Vagina (tissue), 2 donors: ENCODE measurements at regions not wholly inside any gene's neighbourhood (a gene's known extent, or its start where the extent isn't known, plus 50 kb on each side); places are given as distances from the start of the nearest gene placed in this dataset.

ENCODE experiments used
- DNase-seq, 2 donors: peaks; one replicate each; pipeline ENCODE4 v3.0.0-alpha.2; 2017; ENCODE audit errors: extremely low spot score in 2 of 2
- H3K27ac ChIP-seq: fragments of 200-600 bp; sonication (generic); one replicate; pipeline ENCODE4 v1.5.1; 2019
- H3K27me3 ChIP-seq: fragments of 200-600 bp; sonication (generic); one replicate; pipeline ENCODE4 v1.5.1; 2019
- H3K36me3 ChIP-seq, 2 donors: fragments of 200-600 bp; sonication (generic); one replicate each; pipeline ENCODE4 v1.5.1; 2017 to 2019
- H3K4me1 ChIP-seq: fragments of 200-600 bp; sonication (generic); one replicate; pipeline ENCODE4 v1.5.1; 2019
- H3K4me3 ChIP-seq, 2 donors: fragments of 200-600 bp; sonication (generic); 1 replicate in 1 of 2; 2 replicates in 1 of 2; pipeline ENCODE4 v1.5.1; 2016 to 2019
- H3K9me3 ChIP-seq: fragments of 200-600 bp; sonication (generic); one replicate; pipeline ENCODE4 v1.5.1; 2019
- CTCF ChIP-seq, 3 experiments: fragments of 450-650 bp in 2 of 3; fragments of 200-600 bp in 1 of 3; sonication (generic) in 1 of 3; IDR thresholded peaks; one replicate each; pipeline ENCODE4 v1.5.1; 2017 to 2019; ENCODE audit warnings: antibody characterized with exemption in 3 of 3, mild to moderate bottlenecking in 2 of 3, moderate library complexity in 2 of 3
- POLR2A ChIP-seq, 2 donors: fragments of 450-650 bp; IDR thresholded peaks; one replicate each; pipeline ENCODE4 v1.6.1; 2017; ENCODE audit warnings: antibody characterized with exemption in 2 of 2, mild to moderate bottlenecking in 2 of 2, moderate library complexity in 2 of 2
- POLR2AphosphoS5 ChIP-seq, 2 donors: sonication (generic); formaldehyde crosslinking; IDR thresholded peaks; one replicate each; pipeline ENCODE4 v1.9.0; 2017; ENCODE audit warnings: antibody characterized with exemption in 2 of 2, mild to moderate bottlenecking in 2 of 2, low read depth in 1 of 2; ENCODE audit not compliant: insufficient read depth in 1 of 2
- intact Hi-C: fragments of 100-400 bp; cut with DNase I; formaldehyde crosslinking; loops from one replicate; pipeline ENCODE4 v1.15.1; 2023

GRCh38 chr7:29619111-29619510, 55.5 kb downstream of the PRR15 start:
- Histone ChIP-seq H3K36me3 (no peaks in the 10 kb centered on the region), H3K9me3 (no peaks in the 10 kb centered on the region), H3K27ac (no peak overlapping the region), H3K4me3 (no peak overlapping the region), H3K4me1 (no peaks in the 10 kb centered on the region), H3K27me3 (no peaks in the 10 kb centered on the region)
- DNase-seq = no peak
- TF ChIP-seq CTCF (IDR thresholded peaks at IDR 0.05) = no peak
- TF ChIP-seq POLR2A (IDR thresholded peaks at IDR 0.05) = no peak
- TF ChIP-seq POLR2AphosphoS5 (IDR thresholded peaks at IDR 0.05; ENCODE audit: insufficient read depth in 1 of 2, low read depth in 1 of 2) = no peak
- intact Hi-C loops = no loop called here

- intact Hi-C loops = no loop called here
- no peak for TF ChIP-seq POLR2A (IDR thresholded peaks at IDR 0.05)
- no peak for TF ChIP-seq POLR2AphosphoS5 (IDR thresholded peaks at IDR 0.05; ENCODE audit: insufficient read depth in 1 of 2, low read depth in 1 of 2)
- TF ChIP-seq CTCF (IDR thresholded peaks at IDR 0.05) = no peak
- DNase-seq = no peak
Measured at GRCh38 chr7:29619848-29620555, 56.4 kb downstream of the PRR15 start.

GRCh38 chr7:29620556-29620930, 56.9 kb downstream of the PRR15 start:
- H3K4me1 ChIP-seq = no peaks in the 10 kb centered on the region
- no peak overlapping the region for H3K27ac ChIP-seq
- TF ChIP-seq CTCF (IDR thresholded peaks at IDR 0.05) = no peak
- TF ChIP-seq POLR2A (IDR thresholded peaks at IDR 0.05) = no peak
- TF ChIP-seq POLR2AphosphoS5 (IDR thresholded peaks at IDR 0.05; ENCODE audit: insufficient read depth in 1 of 2, low read depth in 1 of 2) = no peak
- DNase-seq = no peak
- no peaks in the 10 kb centered on the region for H3K9me3 ChIP-seq
- intact Hi-C loops = no loop called here
- no peaks in the 10 kb centered on the region for H3K36me3 ChIP-seq
- no peak overlapping the region for H3K4me3 ChIP-seq
- H3K27me3 ChIP-seq = no peaks in the 10 kb centered on the region

More at GRCh38 chr7:29619848-29620555, 56.4 kb downstream of the PRR15 start:
- Histone ChIP-seq H3K27me3 (no peaks in the 10 kb centered on the region), H3K4me1 (no peaks in the 10 kb centered on the region), H3K4me3 (no peak overlapping the region), H3K9me3 (no peaks in the 10 kb centered on the region), H3K27ac (no peak overlapping the region), H3K36me3 (no peaks in the 10 kb centered on the region)

GRCh38 chr7:29622335-29623265, 59.0 kb downstream of the PRR15 start:
- no peak for TF ChIP-seq POLR2A (IDR thresholded peaks at IDR 0.05)
- peak in 1 of 2 donors; percentile 35 for TF ChIP-seq POLR2AphosphoS5 (IDR thresholded peaks at IDR 0.05; ENCODE audit: insufficient read depth in 1 of 2, low read depth in 1 of 2)
- no peaks in the 10 kb centered on the region for H3K36me3 ChIP-seq
- no peak overlapping the region for H3K4me3 ChIP-seq
- no peaks in the 10 kb centered on the region for H3K4me1 ChIP-seq
- H3K27me3 ChIP-seq = no peaks in the 10 kb centered on the region
- DNase-seq = no peak
- H3K27ac ChIP-seq = no peak overlapping the region
- no peaks in the 10 kb centered on the region for H3K9me3 ChIP-seq
- intact Hi-C loops = no loop called here

- no peaks in the 10 kb centered on the region for H3K4me1 ChIP-seq
- H3K4me3 ChIP-seq = no peak overlapping the region
- TF ChIP-seq POLR2AphosphoS5 (IDR thresholded peaks at IDR 0.05; ENCODE audit: insufficient read depth in 1 of 2, low read depth in 1 of 2) (no peak), CTCF (IDR thresholded peaks at IDR 0.05) (no peak), POLR2A (IDR thresholded peaks at IDR 0.05) (no peak)
- intact Hi-C loops = no loop called here
- H3K9me3 ChIP-seq = no peaks in the 10 kb centered on the region
- no peaks in the 10 kb centered on the region for H3K27me3 ChIP-seq
- no peak for DNase-seq
- no peaks in the 10 kb centered on the region for H3K36me3 ChIP-seq
- H3K27ac ChIP-seq = no peak overlapping the region
Measured at GRCh38 chr7:29623973-29624372, 60.3 kb downstream of the PRR15 start.
